A549 (cell line): ENCODE measurements at regions not wholly inside any gene's neighbourhood (a gene's known extent, or its start where the extent isn't known, plus 50 kb on each side); places are given as distances from the start of the nearest gene placed in this dataset.

ENCODE experiments used
- CTCF ChIP-seq: fragments of >200 bp; sonication (Bioruptor Twin); formaldehyde crosslinking; IDR thresholded peaks from 3 replicates; pipeline ENCODE4 v1.5.1; 2016
- EHF ChIP-seq: fragments of 250-450 bp; sonication (Bioruptor Pico); IDR thresholded peaks from 2 replicates; pipeline ENCODE4 v1.5.0; 2020; ENCODE audit warnings: mild to moderate bottlenecking
- EP300 ChIP-seq, 2 experiments: fragments of >200 bp; sonication (Bioruptor Twin); formaldehyde crosslinking; IDR thresholded peaks; 2 replicates in 1 of 2; 3 replicates in 1 of 2; pipeline ENCODE4 v1.6.1; 2016 to 2017
- FOSB ChIP-seq: fragments of 250-450 bp; sonication (Bioruptor Pico); IDR thresholded peaks from 2 replicates; pipeline ENCODE4 v1.5.0; 2020; ENCODE audit warnings: mild to moderate bottlenecking, moderate library complexity
- HDAC2 ChIP-seq: fragments of 200-600 bp; sonication (generic); IDR thresholded peaks from 2 replicates; pipeline ENCODE4 v1.6.1; 2016
- JUNB ChIP-seq: fragments of >200 bp; sonication (Bioruptor Twin); formaldehyde crosslinking; IDR thresholded peaks from 2 replicates; pipeline ENCODE4 v1.6.1; 2016
- NFE2L2 ChIP-seq: fragments of 150-350 bp; conservative IDR thresholded peaks from 2 replicates; pipeline ENCODE4 v1.6.1; 2014; ENCODE audit warnings: low read length
- NPAS2 ChIP-seq: fragments of 250-450 bp; sonication (Bioruptor Pico); IDR thresholded peaks from 2 replicates; pipeline ENCODE4 v1.8.0; 2022; ENCODE audit warnings: mild to moderate bottlenecking, moderate library complexity, borderline replicate concordance
- POLR2A ChIP-seq: IDR thresholded peaks from 2 replicates; pipeline ENCODE4 v1.6.1; 2012; ENCODE audit warnings: mild to moderate bottlenecking, low read length
- POLR2AphosphoS2 ChIP-seq: conservative IDR thresholded peaks from 2 replicates; pipeline ENCODE4 v1.6.1; 2012; ENCODE audit warnings: low read length, improper control_type of control experiment, inconsistent platforms
- RAD21 ChIP-seq, 2 experiments: fragments of >200 bp in 1 of 2; sonication (Bioruptor Twin) in 1 of 2; formaldehyde crosslinking in 1 of 2; IDR thresholded peaks in 1 of 2; conservative IDR thresholded peaks in 1 of 2; 2 replicates in 1 of 2; 3 replicates in 1 of 2; pipeline ENCODE4 v1.6.1; 2012 to 2018; ENCODE audit warnings: inconsistent platforms in 1 of 2
- RCOR1 ChIP-seq: fragments of 150-350 bp; IDR thresholded peaks from 2 replicates; pipeline ENCODE4 v1.6.1; 2014; ENCODE audit warnings: antibody characterized with exemption, low read length, low read depth
- TP53 ChIP-seq: fragments of 250-450 bp; sonication (Bioruptor Pico); IDR thresholded peaks from 2 replicates; pipeline ENCODE4 v1.5.0; 2021; ENCODE audit warnings: mild to moderate bottlenecking, moderate library complexity
- USF2 ChIP-seq: fragments of 450-650 bp; IDR thresholded peaks from 2 replicates; pipeline ENCODE4 v1.6.1; 2014; ENCODE audit warnings: antibody characterized with exemption

DNA sequence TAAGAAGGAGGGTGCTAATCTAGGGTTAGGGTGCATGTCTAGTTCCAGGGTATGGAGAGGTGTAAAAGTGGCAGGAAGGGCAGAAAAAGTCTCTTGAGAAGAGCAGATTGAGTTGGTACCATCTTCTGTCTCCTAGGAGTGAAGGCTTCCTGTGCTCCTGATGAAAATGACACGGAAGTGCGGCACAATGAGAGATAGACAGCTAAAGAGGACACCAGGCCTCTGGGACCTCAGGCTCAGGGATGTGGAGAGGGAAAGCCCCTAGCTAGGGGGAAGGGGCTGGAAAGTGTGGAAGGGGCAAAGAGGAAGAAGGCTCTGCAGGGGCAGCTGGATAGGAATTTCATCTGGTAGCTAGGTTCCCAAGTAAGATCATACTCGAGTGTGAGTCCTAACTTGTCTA is 498.3 kb upstream of the EEF2KMT start:
- TF ChIP-seq POLR2A (no peak), NFE2L2 (no peak), TP53 (CRISPR knock-in tag) (no peak), RAD21 (conservative IDR thresholded peaks at IDR 0.05 in 1 of 2, IDR thresholded peaks at IDR 0.05 in 1 of 2) (no peak), CTCF (no peak), JUNB (no peak), POLR2AphosphoS2 (no peak), FOSB (no peak), USF2 (no peak), NPAS2 (no peak), EP300 (IDR thresholded peaks at IDR 0.05) (no peak), HDAC2 (no peak), RCOR1 (no peak), EHF (CRISPR knock-in tag) (no peak)
